ENCODE measurements at regions not wholly inside any gene's neighbourhood (a gene's known extent, or its start where the extent isn't known, plus 50 kb on each side); places are given as distances from the start of the nearest gene placed in this dataset.

DNA sequence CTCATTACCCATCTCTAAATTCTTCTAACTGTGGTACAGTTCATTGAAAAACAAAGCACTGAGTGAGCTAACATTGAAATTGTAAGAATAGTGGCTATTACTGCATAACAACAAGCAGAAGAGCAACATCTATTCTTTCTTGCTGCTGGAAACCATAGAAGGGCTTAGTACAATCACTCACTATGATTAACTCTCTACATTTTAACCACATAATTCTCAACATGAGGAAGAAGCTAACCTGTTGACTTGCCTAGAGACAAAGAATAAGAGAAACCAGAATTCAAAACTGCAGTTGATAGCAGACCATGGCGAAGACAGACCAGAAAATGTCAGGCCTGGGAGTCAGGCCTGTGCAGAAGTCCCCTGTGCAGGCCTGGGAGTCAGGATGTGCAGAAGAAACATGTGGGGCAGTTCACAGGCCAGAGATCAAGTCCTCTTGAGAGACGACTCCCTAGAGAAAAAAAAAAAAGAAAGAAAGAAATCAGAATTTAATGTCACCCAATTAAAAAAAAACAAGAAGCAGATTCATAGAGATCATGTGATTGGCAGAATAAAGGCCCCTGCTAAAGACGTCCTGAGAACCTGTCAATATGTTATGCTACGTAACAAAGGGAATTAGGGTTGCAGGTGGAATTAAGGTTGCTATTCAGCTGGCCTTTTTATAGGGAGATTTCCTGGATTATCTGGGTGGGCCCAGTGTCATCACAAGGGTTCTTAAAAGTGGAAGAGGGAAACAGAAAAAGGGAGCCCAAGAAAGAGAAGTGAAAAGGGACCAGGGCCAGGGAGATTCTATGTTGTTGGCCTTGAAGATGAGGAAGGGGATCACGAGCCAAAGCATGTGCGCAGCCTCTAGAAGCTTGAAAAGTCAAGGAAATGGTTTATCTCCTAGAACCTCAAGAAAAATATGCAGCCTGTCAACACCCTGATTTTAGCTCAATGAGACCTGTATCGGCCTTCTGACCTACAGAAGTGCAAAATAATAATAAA lies 94.9 kb downstream of the MRPL39 start:
- no peaks in the 10 kb centered on the region for H3K9me3 ChIP-seq

DNA sequence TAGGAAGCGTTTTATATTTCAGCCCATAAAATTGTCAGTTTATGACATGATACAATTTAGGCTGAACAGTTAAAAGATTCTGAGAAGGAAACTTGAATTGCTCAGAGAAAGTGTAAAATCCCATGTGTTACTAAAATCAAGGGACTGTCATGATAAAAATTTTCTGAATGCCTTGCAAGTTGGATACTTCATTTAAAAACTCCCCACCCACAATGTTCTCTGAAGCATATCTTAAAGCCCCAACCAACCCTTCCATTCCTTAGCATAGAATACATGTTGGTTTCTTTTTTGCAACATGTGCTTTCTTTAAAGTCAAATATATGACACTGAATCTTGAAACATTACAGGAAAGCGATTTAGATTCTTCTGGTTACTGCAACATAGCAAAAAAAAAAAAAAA lies 97.4 kb downstream of the MRPL39 start:
- no peaks in the 10 kb centered on the region for H3K4me1 ChIP-seq
- no peaks in the 10 kb centered on the region for H3K27me3 ChIP-seq
- no peaks in the 10 kb centered on the region for H3K36me3 ChIP-seq
- no peaks in the 10 kb centered on the region for H3K9me3 ChIP-seq
- TF ChIP-seq, protein P1, sequence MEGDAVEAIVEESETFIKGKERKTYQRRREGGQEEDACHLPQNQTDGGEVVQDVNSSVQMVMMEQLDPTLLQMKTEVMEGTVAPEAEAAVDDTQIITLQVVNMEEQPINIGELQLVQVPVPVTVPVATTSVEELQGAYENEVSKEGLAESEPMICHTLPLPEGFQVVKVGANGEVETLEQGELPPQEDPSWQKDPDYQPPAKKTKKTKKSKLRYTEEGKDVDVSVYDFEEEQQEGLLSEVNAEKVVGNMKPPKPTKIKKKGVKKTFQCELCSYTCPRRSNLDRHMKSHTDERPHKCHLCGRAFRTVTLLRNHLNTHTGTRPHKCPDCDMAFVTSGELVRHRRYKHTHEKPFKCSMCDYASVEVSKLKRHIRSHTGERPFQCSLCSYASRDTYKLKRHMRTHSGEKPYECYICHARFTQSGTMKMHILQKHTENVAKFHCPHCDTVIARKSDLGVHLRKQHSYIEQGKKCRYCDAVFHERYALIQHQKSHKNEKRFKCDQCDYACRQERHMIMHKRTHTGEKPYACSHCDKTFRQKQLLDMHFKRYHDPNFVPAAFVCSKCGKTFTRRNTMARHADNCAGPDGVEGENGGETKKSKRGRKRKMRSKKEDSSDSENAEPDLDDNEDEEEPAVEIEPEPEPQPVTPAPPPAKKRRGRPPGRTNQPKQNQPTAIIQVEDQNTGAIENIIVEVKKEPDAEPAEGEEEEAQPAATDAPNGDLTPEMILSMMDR (IDR thresholded peaks at IDR 0.05; ENCODE audit: low read depth, low read length) = no peak
- no peak for DNase-seq
- H3K4me3 ChIP-seq (ENCODE audit: low read depth, low read length) = no peak overlapping the region

More for the DNA sequence above, 94.9 kb downstream of the MRPL39 start:
- no peaks in the 10 kb centered on the region for H3K4me1 ChIP-seq
- TF ChIP-seq, protein P1 (IDR thresholded peaks at IDR 0.05; ENCODE audit: low read depth, low read length) = no peak
- no peak for DNase-seq
- no peaks in the 10 kb centered on the region for H3K36me3 ChIP-seq
- no peak overlapping the region for H3K4me3 ChIP-seq (ENCODE audit: low read depth, low read length)
- no peaks in the 10 kb centered on the region for H3K27me3 ChIP-seq

DNA sequence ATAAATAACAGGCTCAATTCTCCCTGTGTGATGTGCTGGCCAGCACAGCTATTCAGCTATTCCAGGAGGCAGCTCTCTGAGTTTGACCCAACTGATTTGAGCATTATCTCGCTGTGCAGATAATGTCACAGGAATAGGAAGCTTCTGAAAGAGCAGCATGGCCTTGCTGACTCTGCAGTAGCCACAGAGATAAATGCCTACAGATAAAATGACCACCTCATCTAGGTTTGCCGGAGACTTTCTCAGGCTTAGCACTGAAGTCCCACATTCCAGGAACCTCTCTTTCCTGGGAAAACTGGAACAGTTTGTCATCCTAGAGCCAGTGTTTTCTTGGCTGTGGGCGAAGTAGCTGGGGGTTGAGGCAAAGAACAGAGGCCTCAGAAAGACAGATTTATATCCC lies 98.9 kb downstream of the MRPL39 start:
- H3K36me3 ChIP-seq = no peaks in the 10 kb centered on the region
- H3K9me3 ChIP-seq = no peaks in the 10 kb centered on the region
- no peaks in the 10 kb centered on the region for H3K4me1 ChIP-seq
- DNase-seq = no peak
- H3K27me3 ChIP-seq = no peaks in the 10 kb centered on the region
- H3K4me3 ChIP-seq (ENCODE audit: low read depth, low read length) = no peak overlapping the region
- TF ChIP-seq, protein P1 (IDR thresholded peaks at IDR 0.05; ENCODE audit: low read depth, low read length) = no peak

DNA sequence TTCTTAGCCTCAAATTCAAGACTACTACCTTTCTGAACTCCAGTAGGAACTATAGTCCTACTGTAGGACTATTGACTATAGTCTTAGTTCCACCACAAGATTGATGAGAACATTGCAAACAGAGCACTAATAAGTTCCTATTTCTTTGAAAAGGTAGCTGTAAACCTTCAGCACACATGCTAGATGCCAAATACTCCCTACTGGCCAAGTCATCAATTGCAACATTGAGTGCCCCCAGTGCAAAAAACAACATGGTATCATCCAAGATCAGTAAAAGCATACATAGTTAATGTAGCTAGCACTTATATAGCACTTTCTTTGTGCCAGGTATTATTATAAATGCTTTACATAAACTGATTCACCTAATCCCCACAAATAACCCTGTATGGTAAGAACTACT lies 99.8 kb downstream of the MRPL39 start:
- Histone ChIP-seq H3K9me3 (no peaks in the 10 kb centered on the region), H3K4me3 (ENCODE audit: low read depth, low read length) (no peak overlapping the region), H3K36me3 (no peaks in the 10 kb centered on the region), H3K27me3 (no peaks in the 10 kb centered on the region), H3K4me1 (no peaks in the 10 kb centered on the region)
- DNase-seq = no peak
- TF ChIP-seq, protein P1 (IDR thresholded peaks at IDR 0.05; ENCODE audit: low read depth, low read length) = no peak; the same call in 1 of the 2 replicates

DNA sequence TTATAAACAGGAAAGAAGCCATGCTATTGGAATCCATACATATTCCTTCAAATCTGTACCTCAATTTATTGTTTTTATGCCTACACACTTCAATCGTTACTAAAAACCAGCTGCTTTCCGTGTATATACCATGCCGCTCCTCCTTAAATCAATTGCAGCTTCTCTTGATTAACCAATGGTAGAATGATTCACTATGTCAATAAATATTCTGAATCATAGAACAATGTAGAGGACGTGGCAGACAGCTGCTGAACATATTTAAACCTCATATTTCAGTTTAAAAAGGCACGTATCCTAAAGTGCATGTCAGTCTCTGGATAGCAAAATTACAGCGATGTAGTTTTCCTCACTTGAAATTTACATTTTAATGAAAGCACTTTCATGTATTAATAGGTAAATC lies 100.4 kb downstream of the MRPL39 start:
- no peak for DNase-seq
- no peak overlapping the region for H3K4me3 ChIP-seq (ENCODE audit: low read depth, low read length)
- TF ChIP-seq, protein P1 (IDR thresholded peaks at IDR 0.05; ENCODE audit: low read depth, low read length) = no peak
- no peaks in the 10 kb centered on the region for H3K36me3 ChIP-seq
- no peaks in the 10 kb centered on the region for H3K27me3 ChIP-seq
- H3K9me3 ChIP-seq = no peaks in the 10 kb centered on the region
- H3K4me1 ChIP-seq = no peaks in the 10 kb centered on the region

DNA sequence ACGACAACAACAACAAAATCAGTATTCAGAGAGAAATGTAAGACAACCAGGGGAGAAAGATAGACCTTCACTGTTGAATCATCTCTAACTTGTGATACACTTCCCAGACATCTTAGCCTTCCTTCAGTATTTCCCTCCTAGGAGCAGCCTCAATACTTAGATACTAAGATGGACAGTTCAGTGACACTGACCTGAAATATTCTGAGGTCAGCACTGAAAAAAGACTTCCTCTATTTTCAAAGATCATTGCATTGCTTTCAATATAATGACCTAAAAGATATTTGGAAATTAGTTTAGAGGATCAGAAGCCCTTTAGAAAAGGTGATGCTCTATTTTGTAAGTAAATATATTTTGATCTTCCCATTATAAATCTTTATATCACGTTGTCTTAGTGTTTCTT lies 101.0 kb downstream of the MRPL39 start:
- Histone ChIP-seq H3K9me3 (no peaks in the 10 kb centered on the region), H3K36me3 (no peaks in the 10 kb centered on the region), H3K4me3 (ENCODE audit: low read depth, low read length) (no peak overlapping the region), H3K4me1 (no peaks in the 10 kb centered on the region), H3K27me3 (no peaks in the 10 kb centered on the region)
- DNase-seq = no peak
- TF ChIP-seq, protein P1 (IDR thresholded peaks at IDR 0.05; ENCODE audit: low read depth, low read length) = no peak
